ENCODE measurements at regions not wholly inside any gene's neighbourhood (a gene's known extent, or its start where the extent isn't known, plus 50 kb on each side); places are given as distances from the start of the nearest gene placed in this dataset.
A peak's percentile ranks its signal among the peaks of the same experiment; 100 is the strongest.
"Not testable (repeated sequence)": the region's sequence is repeated elsewhere in the genome, so short reads cannot be mapped to it uniquely, and the experiment has no call there.

DNA sequence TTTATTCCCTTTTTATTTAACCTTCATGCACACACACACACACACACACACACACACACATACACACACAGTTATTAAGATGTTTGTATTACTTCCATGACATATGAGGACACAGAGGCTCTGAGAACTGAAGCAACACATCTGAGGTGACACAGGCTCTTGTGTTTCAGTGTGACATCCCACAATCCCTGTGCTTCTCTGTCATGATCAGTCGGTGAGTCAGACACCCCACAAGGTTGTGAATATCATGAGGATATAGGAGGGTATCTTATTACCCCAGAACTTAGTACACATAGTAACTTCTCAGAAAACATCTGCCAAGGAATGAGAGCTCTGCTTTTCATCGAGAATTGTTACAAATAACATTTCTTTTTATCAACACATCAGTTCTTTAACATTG lies 459.3 kb downstream of the PLPP3 start:
- BruUV-seq (replicated peaks) = no TSS peak
- intact Hi-C loops (cut with micrococcal nuclease) = no loop called here
- Mint-ChIP-seq H3K27ac (ENCODE audit: low read depth, unreplicated experiment) (no peak overlapping the region), H3K4me1 (ENCODE audit: insufficient read depth, unreplicated experiment) (no peaks in the 10 kb centered on the region), H3K36me3 (ENCODE audit: insufficient read depth, unreplicated experiment) (no peaks in the 10 kb centered on the region), H3K9me3 (ENCODE audit: unreplicated experiment) (peaks cover 10% of the 10 kb centered on the region), H3K27me3 (ENCODE audit: insufficient read depth, unreplicated experiment) (no peaks in the 10 kb centered on the region), H3K4me3 (ENCODE audit: unreplicated experiment) (no peak overlapping the region)
- CTCF ChIA-PET = interaction anchor here (0.6 kb wide), 1 partner anchor 1592 kb away, joined by 3 read pairs; no protein-coding TSS in a partner anchor
- DNase-seq (ENCODE audit: unreplicated experiment) = peak; percentile 21
- TF ChIP-seq, protein P1, sequence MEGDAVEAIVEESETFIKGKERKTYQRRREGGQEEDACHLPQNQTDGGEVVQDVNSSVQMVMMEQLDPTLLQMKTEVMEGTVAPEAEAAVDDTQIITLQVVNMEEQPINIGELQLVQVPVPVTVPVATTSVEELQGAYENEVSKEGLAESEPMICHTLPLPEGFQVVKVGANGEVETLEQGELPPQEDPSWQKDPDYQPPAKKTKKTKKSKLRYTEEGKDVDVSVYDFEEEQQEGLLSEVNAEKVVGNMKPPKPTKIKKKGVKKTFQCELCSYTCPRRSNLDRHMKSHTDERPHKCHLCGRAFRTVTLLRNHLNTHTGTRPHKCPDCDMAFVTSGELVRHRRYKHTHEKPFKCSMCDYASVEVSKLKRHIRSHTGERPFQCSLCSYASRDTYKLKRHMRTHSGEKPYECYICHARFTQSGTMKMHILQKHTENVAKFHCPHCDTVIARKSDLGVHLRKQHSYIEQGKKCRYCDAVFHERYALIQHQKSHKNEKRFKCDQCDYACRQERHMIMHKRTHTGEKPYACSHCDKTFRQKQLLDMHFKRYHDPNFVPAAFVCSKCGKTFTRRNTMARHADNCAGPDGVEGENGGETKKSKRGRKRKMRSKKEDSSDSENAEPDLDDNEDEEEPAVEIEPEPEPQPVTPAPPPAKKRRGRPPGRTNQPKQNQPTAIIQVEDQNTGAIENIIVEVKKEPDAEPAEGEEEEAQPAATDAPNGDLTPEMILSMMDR (IDR thresholded peaks at IDR 0.05; ENCODE audit: unreplicated experiment) = no peak
- POLR2A ChIA-PET = interaction anchor here (0.8 kb wide), 1 partner anchor 350 kb away, joined by 3 read pairs; no protein-coding TSS in a partner anchor

DNA sequence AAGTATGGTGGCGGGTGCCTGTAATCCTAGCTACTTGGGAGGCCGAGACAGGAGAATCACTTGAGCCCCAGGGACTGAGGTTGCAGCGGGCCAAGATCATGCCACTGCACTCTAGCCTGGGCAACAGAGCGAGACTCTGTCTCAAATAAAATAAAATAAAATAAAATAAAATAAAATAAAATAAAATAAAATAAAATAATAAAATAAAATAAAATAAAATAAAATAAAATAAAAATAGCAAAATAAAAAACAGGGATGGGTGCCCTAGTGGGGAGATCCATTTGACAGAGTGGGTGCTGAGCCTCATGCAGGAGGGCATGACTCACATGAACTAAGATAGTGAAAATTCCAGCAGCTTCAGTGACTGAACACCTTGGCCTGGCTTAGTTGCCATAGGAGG lies 460.7 kb downstream of the PLPP3 start:
- BruUV-seq (replicated peaks) = not testable (repeated sequence)

DNA sequence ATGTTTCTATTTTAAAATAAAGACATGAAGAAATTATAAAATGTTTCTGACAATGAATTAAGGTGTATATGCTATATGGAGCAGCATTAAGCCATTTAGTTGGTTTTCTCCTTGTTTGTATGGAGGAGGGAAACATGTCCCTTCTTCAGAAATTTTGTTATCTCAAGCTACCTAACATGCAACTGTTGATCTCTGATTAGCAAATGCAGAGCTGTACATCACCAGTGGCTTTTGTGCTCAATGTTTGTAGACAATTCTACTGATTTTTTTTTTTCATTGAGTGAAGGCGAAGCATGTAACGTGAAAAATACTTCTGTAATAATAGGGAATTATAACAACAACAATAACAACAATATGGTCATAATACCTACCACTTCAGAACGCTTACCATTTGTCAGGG lies 463.7 kb downstream of the PLPP3 start:
- no TSS peak for BruUV-seq (replicated peaks)
- intact Hi-C loops (cut with micrococcal nuclease) = no loop called here
- H3K27me3 Mint-ChIP-seq (ENCODE audit: insufficient read depth, unreplicated experiment) = no peaks in the 10 kb centered on the region
- no peaks in the 10 kb centered on the region for H3K4me1 Mint-ChIP-seq (ENCODE audit: insufficient read depth, unreplicated experiment)
- H3K9me3 Mint-ChIP-seq (ENCODE audit: unreplicated experiment) = peaks cover 17% of the 10 kb centered on the region
- ChIA-PET CTCF (interaction anchor here (1.0 kb wide), 1 partner anchor 20 kb away, joined by 3 read pairs; no protein-coding TSS in a partner anchor), POLR2A (no interaction called here)
- no peak for DNase-seq (ENCODE audit: unreplicated experiment)
- TF ChIP-seq, protein P1 (IDR thresholded peaks at IDR 0.05; ENCODE audit: unreplicated experiment) = no peak
- H3K4me3 Mint-ChIP-seq (ENCODE audit: unreplicated experiment) = no peak overlapping the region
- H3K36me3 Mint-ChIP-seq (ENCODE audit: insufficient read depth, unreplicated experiment) = no peaks in the 10 kb centered on the region
- H3K27ac Mint-ChIP-seq (ENCODE audit: low read depth, unreplicated experiment) = no peak overlapping the region

More for the DNA sequence above, 460.7 kb downstream of the PLPP3 start:
- POLR2A ChIA-PET; CTCF ChIA-PET; H3K27ac Mint-ChIP-seq (ENCODE audit: low read depth, unreplicated experiment); H3K36me3 Mint-ChIP-seq (ENCODE audit: insufficient read depth, unreplicated experiment); H3K4me1 Mint-ChIP-seq (ENCODE audit: insufficient read depth, unreplicated experiment); H3K27me3 Mint-ChIP-seq (ENCODE audit: insufficient read depth, unreplicated experiment); intact Hi-C loops (cut with micrococcal nuclease); H3K4me3 Mint-ChIP-seq (ENCODE audit: unreplicated experiment); DNase-seq (ENCODE audit: unreplicated experiment): not testable (repeated sequence)
- peaks cover 10% of the 10 kb centered on the region for H3K9me3 Mint-ChIP-seq (ENCODE audit: unreplicated experiment)

DNA sequence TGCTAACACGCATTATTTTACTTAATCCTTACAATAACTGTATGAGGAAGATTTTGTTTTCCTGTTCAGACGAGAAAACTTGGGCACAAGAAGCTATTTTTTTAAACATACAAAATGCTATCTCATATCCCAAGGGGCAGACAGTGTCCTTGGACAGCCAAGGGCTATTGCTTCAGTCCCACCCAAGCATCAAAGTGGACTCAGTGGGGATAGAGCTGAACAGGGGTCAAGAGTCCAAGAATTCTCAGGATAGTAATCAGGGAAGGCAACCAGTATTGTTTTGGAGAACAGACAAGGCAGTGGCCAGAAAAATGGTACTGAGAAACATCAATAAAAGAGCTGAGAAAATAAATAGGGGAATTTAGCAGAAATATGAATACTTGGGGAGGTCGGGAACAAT lies 465.7 kb downstream of the PLPP3 start:
- no peak overlapping the region for H3K4me3 Mint-ChIP-seq (ENCODE audit: unreplicated experiment)
- no peak for DNase-seq (ENCODE audit: unreplicated experiment)
- no peaks in the 10 kb centered on the region for H3K36me3 Mint-ChIP-seq (ENCODE audit: insufficient read depth, unreplicated experiment)
- CTCF ChIA-PET = no interaction called here
- peaks cover 17% of the 10 kb centered on the region for H3K9me3 Mint-ChIP-seq (ENCODE audit: unreplicated experiment)
- H3K27ac Mint-ChIP-seq (ENCODE audit: low read depth, unreplicated experiment) = no peak overlapping the region
- POLR2A ChIA-PET = interaction anchor here (1.1 kb wide), 1 partner anchor 26 kb away, joined by 3 read pairs; no protein-coding TSS in a partner anchor
- TF ChIP-seq, protein P1 (IDR thresholded peaks at IDR 0.05; ENCODE audit: unreplicated experiment) = no peak
- intact Hi-C loops (cut with micrococcal nuclease) = no loop called here
- no peaks in the 10 kb centered on the region for H3K27me3 Mint-ChIP-seq (ENCODE audit: insufficient read depth, unreplicated experiment)
- H3K4me1 Mint-ChIP-seq (ENCODE audit: insufficient read depth, unreplicated experiment) = no peaks in the 10 kb centered on the region
- no TSS peak for BruUV-seq (replicated peaks)

DNA sequence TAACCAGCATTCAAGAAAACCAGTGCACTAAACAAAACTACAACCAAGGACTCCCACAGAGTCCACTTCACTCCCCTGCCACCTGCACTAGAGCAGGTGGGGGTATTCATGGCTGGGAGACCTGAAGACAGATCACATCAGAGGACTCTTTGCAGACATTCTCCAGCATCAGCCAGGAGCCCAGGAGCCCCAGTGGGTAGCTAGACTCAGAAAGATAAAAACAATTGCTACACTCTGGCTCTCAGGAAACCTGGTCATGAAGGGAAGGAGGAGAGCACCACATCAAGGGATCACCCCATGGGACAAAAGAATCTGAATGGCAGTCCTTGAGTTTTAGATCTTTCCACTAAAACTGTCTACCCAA lies 472.1 kb downstream of the PLPP3 start:
- no peak for DNase-seq (ENCODE audit: unreplicated experiment)
- Mint-ChIP-seq H3K9me3 (ENCODE audit: unreplicated experiment) (peaks cover 20% of the 10 kb centered on the region), H3K27me3 (ENCODE audit: insufficient read depth, unreplicated experiment) (no peaks in the 10 kb centered on the region), H3K27ac (ENCODE audit: low read depth, unreplicated experiment) (no peak overlapping the region), H3K4me1 (ENCODE audit: insufficient read depth, unreplicated experiment) (no peaks in the 10 kb centered on the region), H3K36me3 (ENCODE audit: insufficient read depth, unreplicated experiment) (no peaks in the 10 kb centered on the region), H3K4me3 (ENCODE audit: unreplicated experiment) (no peak overlapping the region)
- ChIA-PET POLR2A (no interaction called here), CTCF (interaction anchor here (0.6 kb wide), 1 partner anchor 360 kb away, joined by 3 read pairs; no protein-coding TSS in a partner anchor)
- BruUV-seq (replicated peaks) = no TSS peak
- TF ChIP-seq, protein P1 (IDR thresholded peaks at IDR 0.05; ENCODE audit: unreplicated experiment) = no peak
- intact Hi-C loops (cut with micrococcal nuclease) = no loop called here

Measured in MCF 10A (cell line).